ENCODE measurements at regions not wholly inside any gene's neighbourhood (a gene's known extent, or its start where the extent isn't known, plus 50 kb on each side); places are given as distances from the start of the nearest gene placed in this dataset.
"Not testable (repeated sequence)": the region's sequence is repeated elsewhere in the genome, so short reads cannot be mapped to it uniquely, and the experiment has no call there.

- DNase-seq = not testable (repeated sequence)
Measured at GRCh38 chr14:66031981-66032380, 454.2 kb upstream of the CCDC196 start.

- DNase-seq = no peak
Measured at GRCh38 chr14:66032800-66033199, 453.4 kb upstream of the CCDC196 start.

GRCh38 chr14:66036547-66036946 lies 449.6 kb upstream of the CCDC196 start:
- no peak for DNase-seq

- DNase-seq = no peak
Measured at GRCh38 chr14:66037361-66037760, 448.8 kb upstream of the CCDC196 start.

GRCh38 chr14:66038212-66038611 lies 448.0 kb upstream of the CCDC196 start:
- no peak for DNase-seq

GRCh38 chr14:66038618-66039017 lies 447.6 kb upstream of the CCDC196 start:
- no peak for DNase-seq

GRCh38 chr14:66039495-66039894 lies 446.7 kb upstream of the CCDC196 start:
- DNase-seq = no peak

GRCh38 chr14:66041582-66041981 lies 444.6 kb upstream of the CCDC196 start:
- DNase-seq = peak; percentile 74

GRCh38 chr14:66043921-66044320 lies 442.2 kb upstream of the CCDC196 start:
- no peak for DNase-seq

- no peak for DNase-seq
Measured at GRCh38 chr14:66045572-66046021, 440.6 kb upstream of the CCDC196 start.

GRCh38 chr14:66046035-66046434 lies 440.1 kb upstream of the CCDC196 start:
- no peak for DNase-seq

- DNase-seq = no peak
Measured at GRCh38 chr14:66046591-66046990, 439.6 kb upstream of the CCDC196 start.

GRCh38 chr14:66056268-66056907 lies 429.8 kb upstream of the CCDC196 start:
- no peak for DNase-seq

GRCh38 chr14:66056926-66057552 lies 429.1 kb upstream of the CCDC196 start:
- DNase-seq = no peak

GRCh38 chr14:66065188-66065587 lies 421.0 kb upstream of the CCDC196 start:
- no peak for DNase-seq

GRCh38 chr14:66066981-66067776 lies 419.0 kb upstream of the CCDC196 start:
- DNase-seq = no peak

- no peak for DNase-seq
Measured at GRCh38 chr14:66069036-66069435, 417.1 kb upstream of the CCDC196 start.

GRCh38 chr14:66069830-66070541 lies 416.2 kb upstream of the CCDC196 start:
- DNase-seq = no peak

GRCh38 chr14:66070542-66071319 lies 415.4 kb upstream of the CCDC196 start:
- DNase-seq = no peak

- DNase-seq = no peak
Measured at GRCh38 chr14:66072190-66073084, 413.7 kb upstream of the CCDC196 start.

GRCh38 chr14:66074537-66074936 lies 411.6 kb upstream of the CCDC196 start:
- DNase-seq = peak; percentile 14
